ENCODE measurements at regions not wholly inside any gene's neighbourhood (a gene's known extent, or its start where the extent isn't known, plus 50 kb on each side); places are given as distances from the start of the nearest gene placed in this dataset.
A peak's percentile ranks its signal among the peaks of the same experiment; 100 is the strongest.
"Not testable (repeated sequence)": the region's sequence is repeated elsewhere in the genome, so short reads cannot be mapped to it uniquely, and the experiment has no call there.

GRCh38 chr2:105536175-105536574, 137.3 kb upstream of the FHL2 start:
- DNase-seq (ENCODE audit: low read depth) = no peak

DNA sequence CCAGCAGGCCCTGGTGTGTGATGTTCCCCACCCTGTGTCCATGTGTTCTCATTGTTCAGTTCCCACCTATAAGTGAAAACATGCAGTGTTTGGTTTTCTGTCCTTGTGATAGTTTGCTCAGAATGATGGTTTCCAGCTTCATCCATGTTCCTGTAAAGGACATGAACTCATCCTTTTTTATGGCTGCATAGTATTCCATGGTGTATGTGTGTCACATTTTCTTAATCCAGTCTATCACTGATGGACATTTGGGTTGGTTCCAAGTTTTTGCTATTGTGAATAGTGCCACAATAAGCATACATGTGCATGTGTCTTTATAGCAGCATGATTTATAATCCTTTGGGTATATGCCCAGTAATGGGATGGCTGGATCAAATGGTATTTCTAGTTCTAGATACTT, 130.4 kb upstream of the FHL2 start:
- DNase-seq (ENCODE audit: low read depth) = not testable (repeated sequence)

- no peak for DNase-seq (ENCODE audit: low read depth)
These were observed 127.4 kb upstream of the FHL2 start for GRCh38 chr2:105526000-105526925.

- no peak for DNase-seq (ENCODE audit: low read depth)
These were observed 126.3 kb upstream of the FHL2 start for GRCh38 chr2:105525201-105525600.

DNA sequence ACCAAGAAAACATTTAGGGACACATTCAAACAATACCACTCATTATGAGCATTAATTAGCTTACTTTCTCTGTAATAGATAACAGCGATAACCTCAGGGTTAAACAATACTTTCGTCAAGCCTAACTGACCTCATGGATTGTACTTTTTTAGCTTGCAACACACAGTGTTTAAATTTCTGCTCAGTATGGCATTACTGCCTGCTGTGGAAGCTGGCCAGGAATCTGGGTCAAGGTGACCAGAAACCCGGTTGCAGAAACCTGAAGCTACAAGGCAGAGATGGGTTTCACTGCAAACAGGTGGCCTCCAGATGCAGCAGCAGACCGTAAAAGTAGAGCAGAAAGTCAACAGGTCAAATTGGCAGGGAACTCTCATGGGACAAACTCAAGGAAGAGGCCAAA, 123.8 kb upstream of the FHL2 start:
- no peak for DNase-seq (ENCODE audit: low read depth)

DNA sequence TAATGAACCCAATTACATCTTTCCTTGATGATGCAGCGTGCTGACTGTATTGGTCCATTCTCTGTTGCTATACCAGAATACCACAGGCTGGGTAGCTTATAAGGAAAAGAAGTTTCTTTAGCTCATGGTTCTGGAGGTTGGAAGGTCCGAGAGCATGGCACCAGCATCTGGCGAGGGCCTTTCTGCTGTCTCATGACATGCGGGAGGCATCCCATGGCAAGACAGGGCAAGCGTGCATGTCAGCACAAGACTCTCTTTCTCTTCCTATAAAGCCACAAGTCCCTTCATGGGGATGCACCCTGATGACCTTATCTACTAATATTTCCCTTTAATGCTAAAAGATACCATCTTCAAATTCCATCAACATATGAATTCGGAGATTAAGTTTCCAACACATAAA, 122.8 kb upstream of the FHL2 start:
- DNase-seq (ENCODE audit: low read depth) = no peak

DNA sequence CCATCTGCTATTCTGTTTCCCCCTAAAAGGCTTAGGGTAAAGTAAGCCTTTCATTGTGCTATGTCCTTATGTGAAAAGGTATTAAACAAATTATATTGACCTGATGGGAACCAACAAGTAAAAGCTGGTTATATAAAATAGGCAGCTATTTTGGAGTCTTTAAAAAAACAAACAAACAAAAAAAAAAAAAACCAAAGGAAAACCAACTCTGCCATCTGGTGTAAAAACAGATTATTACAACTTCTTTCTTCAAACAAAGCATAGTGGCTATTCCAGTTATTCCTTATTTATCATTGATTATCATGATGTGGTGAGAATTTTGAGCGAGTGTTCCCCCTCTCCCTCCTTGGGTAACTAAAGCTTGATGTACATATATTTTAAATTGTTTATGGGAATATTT, 122.3 kb upstream of the FHL2 start:
- no peak for DNase-seq (ENCODE audit: low read depth)

DNA sequence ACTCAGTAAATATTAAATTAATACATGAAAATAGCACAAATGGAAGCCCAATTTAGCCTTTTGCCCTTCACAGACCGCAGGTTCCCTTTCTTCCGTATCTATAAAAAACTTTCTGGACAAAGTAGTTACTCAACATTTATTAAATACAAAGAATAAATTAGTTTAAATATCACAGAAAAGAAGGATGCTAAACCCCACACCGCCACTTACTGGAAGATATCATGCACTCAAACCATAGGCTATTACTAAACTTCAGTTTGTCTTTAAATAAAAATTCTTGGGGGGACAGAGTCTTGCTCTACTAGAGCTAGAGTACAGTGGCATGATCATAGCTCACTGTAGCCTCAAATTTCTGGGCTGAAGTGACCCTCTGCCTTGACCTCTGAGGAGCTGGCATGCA, 120.7 kb upstream of the FHL2 start:
- no peak for DNase-seq (ENCODE audit: low read depth)

DNA sequence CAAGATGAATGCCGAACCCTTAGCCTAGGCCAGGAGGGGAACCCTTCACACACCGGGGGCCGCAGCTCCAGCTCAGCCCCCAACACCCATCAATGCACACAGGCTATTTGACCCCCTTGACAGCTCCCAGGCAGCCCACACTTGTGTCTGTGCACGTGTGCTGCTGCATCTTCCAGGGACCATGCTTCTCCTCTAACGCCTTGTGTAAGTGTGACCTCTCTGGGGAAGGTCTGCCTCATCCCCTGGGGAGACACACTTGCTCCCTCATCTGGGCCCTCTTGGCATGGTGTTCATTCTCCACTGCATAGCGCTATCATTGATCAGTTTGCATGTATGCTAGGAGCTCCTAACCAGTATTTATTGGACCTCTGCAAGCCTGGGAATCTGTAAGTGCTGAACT, 120.0 kb upstream of the FHL2 start:
- no peak for DNase-seq (ENCODE audit: low read depth)

DNA sequence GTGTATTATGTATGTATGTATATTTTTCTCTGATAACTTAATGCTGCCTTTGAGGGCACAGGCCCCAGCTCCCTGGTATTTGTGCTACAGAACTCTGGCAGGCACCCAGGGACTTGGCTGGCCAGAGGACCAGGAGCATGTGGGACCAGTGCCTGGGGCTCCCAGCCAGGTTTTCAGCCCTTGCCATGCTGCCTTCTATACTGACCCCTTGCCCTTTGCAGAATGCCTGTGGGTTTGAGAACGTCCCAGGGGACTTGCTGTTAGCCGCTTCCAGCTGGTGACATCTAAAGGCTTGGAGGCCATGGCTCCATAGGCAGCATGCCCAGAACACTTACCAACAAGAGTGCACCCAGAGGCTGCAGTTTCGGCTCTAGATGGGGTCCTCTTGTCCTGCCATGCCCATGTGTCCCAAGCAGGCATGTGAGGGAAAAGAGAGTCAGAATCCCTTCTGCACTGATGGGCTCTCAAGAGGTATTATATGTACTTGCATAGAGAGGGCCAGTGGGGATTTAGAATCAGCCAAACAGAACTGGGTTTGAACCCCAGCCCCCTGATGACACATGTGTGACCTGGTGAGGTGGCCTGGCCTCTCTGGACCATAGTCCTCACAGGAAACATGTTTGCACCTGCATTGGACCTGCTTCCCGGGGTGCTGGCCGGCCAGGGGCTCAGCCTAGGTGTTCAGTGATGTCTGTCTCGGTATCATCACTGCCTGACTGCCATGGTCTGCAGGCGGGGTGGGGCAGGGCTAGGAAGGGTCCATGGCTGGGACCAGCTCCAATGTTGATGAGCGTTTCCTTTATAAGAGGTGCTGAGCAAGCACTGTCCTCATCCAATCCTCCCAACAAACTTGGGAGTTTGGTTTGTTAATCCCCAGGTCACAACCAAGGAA, 119.2 kb upstream of the FHL2 start:
- DNase-seq (ENCODE audit: low read depth) = peak; percentile 72

DNA sequence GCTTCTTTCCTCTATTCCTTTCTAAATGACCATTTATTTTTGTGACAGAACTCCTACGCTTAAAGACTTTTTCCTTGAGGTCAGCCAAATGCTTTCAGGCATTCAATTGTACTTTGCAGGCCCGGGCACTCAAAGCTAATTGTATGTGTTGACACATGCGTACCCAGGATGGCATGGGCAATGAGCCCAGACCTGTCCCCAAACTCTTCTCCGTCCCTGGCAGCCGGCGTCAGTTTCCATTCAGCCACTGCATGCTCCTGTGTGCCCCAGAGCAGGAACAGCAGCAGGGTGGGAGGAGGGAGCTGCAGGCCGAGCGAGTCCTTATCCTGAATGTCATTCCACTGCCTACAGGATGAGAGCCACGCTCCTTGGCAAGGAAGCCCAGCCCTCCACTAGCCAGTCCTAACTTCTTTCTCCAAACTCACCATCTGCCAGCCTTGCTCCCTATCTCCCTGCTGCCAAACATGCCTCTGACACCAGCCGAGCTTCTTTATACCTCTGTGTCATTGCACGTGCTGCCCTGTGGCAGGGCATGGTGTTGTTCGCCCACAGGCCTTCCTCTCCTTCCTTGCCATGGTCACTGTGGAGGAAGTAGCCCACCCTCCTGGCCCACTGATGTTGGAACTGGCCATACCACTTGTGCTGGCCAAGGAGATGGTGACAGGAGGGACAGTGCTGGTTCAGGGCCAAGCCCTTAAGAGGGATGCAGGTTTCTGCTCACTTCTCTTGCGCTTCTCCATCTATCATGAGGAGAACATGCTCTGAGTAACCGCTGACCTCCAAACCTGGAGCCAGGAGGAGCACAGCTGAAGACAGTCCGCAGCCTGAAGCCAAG, 116.9 kb upstream of the FHL2 start:
- DNase-seq (ENCODE audit: low read depth) = no peak

DNA sequence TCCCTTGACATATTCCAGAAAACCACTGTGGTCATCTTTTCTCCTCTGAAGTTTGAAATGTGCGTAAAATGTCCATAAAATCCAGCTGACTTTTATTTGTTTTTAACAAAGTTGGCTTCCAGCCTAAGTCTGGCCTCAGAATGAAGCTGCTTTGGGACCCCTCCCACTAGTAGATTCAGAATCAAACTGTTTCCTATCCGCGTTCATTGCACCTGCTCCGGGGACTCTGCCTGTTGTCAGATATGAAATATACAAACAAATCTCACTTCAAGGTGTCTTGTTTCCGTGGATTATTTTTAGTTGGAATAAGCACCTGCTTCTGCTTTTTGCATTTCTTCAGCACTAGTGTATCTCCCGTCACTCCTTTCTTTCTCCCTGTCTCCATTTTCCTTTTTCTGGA, 115.7 kb upstream of the FHL2 start:
- no peak for DNase-seq (ENCODE audit: low read depth)

DNA sequence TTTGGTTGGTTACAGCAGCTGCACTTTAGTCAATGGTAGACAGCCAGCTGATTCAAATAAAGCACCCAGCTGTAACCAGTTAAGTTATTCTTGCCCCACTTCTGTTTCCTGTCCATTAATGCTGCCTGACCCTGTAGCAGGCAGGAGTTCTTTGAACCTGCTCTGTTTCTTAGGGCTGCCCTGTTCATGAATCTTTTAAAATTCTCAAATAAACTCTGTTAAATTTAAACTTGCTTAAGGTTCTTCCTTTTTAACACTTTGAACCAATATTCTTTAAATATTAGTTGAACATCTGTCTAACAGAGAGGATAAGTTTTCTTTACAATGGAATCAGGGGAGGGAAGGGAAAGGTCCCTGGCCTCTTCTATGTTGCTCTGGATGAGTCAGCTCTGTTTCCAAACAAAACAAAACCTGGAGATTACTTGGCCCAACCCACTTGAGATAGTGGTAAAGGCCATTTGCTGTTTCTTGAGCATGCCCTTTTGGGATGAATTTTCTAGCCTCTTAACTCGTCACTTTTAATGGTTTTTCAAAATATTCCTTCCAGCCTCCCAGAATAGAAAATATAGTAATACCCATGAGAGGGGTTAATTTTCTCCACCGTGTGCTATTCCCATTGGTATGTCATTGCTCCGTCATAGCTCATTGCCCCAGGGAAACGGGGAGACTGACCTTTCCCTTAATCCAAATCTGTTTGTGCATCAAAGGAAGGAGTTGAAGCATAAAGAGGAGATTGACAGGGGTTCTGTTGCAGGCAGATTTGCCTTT, 112.1 kb upstream of the FHL2 start:
- no peak for DNase-seq (ENCODE audit: low read depth)

DNA sequence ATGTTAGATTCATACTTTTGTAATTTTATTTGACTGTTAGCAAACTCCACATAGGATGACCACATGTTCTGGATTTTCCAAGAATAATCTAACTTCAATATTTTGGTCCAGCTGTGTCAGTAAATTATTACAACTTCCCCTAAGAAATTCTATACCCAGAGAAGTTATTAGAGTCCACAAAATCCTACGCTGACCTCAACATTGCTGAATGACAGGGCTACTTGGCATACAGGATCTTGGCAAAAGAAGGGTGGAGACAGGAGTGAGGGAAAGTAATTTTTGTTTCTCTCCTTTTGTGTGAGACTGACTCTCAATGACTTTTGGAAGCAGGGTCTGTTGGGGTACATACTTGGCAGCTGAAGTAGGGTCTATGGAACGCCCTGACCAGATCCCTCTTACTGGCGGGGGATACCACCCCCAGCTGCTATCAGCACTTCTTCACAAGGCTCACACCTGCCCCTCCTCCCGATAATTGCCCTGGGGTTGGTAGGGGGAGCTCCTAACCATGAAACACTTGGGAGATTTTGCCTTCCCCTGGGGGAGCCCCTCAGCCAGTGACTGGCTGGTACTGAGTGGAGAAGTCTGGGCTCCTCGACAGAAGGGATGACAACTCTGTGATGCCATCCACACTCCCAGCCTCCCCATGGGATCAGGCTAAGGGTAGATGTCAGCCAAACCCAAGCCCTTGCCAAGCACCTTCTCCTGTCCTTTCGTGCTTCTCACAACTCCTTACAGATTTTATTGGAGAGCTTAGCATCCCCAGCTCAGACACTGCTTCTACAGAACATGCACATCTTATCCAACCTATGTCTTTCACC, 110.6 kb upstream of the FHL2 start:
- no peak for DNase-seq (ENCODE audit: low read depth)

DNA sequence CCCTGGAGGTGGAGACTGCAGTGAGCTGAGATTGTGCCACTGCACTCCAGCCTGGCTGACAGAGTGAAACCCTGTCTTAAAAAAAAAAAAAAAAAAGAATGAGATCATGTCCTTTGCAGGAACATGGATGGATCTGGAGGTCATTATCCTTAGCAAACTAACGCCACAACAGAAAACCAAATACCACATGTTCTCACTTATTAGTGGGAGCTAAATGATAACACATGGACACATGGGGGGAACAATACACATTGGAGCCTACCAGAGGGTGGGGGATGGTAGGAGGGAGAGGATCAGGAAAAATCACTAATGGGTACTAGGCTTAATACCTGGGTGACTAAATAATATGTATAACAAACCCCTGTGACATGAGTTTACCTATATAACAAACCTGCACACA, 108.0 kb upstream of the FHL2 start:
- not testable (repeated sequence) for DNase-seq (ENCODE audit: low read depth)

GRCh38 chr2:105504459-105504858, 105.6 kb upstream of the FHL2 start:
- no peak for DNase-seq (ENCODE audit: low read depth)

DNA sequence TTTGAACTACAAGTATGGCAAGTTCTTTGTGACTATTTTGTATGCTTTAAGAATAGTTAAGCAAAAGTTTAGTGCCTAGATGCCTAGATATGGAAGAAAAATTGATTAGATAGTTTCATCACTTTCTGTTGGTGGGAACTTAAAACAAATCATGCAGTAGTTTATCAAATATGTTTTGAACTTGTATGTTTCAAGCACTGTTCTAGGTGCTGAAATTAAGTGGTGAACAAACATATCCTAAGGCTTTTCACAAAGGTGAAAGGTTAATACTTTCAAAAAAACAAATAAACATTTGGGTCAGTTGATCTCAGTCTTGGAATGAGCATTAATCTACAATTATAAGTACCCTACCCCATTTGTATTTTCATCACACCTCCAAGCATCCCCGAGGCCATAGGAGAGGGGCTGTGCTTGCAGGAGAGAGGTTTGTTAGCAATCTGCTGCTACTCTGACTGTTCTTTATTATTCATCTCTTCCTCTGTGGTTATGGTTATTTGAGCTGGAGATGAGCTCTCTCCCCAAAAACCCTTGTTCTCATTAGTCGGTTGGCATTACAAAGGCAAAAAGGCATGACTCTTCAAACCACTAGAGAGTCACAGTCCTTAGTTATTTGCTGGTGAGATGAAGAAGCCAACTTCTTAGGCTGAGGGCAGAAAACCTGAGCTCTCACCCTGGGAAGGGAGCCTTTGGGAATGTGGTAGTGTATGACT, 103.9 kb upstream of the FHL2 start:
- no peak for DNase-seq (ENCODE audit: low read depth)

GRCh38 chr2:105498281-105498846, 99.5 kb upstream of the FHL2 start:
- DNase-seq (ENCODE audit: low read depth) = no peak

DNA sequence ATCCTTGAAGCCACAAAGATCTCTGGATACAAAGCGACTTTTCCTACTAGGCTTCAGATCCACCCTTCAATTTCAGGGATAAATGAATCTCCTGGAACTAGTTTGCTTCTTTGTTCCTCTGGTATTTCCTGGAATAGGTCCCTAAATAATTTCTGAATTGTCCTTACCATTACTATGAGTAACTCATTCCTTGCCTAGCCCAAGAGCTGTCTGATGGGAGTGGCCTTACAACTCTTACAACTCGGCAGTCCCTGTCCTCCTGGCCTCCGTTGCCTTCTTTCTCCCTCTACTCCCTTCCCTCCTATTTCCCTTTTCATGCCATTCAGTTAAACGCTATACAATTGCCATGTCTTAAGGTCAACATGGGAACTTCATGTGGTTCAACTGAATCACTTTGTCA, 98.2 kb upstream of the FHL2 start:
- DNase-seq (ENCODE audit: low read depth) = no peak

DNA sequence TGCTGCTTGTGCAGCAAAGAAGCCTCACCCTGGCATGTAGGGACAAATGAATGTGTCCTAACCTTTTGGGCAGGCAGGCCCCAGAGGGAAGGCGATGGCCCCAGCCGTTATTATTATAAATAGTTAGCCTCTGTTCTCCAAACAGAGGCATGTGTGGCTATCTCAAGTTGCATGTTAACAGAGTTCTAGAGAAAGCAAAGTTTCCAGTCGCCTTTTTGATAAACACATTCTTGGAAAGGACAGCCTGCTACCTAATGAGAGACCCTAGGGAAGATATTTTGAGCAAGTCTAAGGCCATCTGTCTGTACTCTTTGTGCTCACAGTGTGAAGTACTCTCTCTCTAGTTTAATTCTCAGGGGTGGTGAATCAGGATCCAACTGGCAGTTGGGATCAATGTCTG, 97.4 kb upstream of the FHL2 start:
- DNase-seq (ENCODE audit: low read depth) = no peak

Data from fibroblast of the conjunctiva (primary cell).